GM12874 (cell line): ENCODE measurements at regions not wholly inside any gene's neighbourhood (a gene's known extent, or its start where the extent isn't known, plus 50 kb on each side); places are given as distances from the start of the nearest gene placed in this dataset.

Source experiments
- TF ChIP-seq, protein P1 (sequence below): IDR thresholded peaks from 2 replicates; pipeline ENCODE4 v1.5.1; 2011; ENCODE audit warnings: low read depth, mild to moderate bottlenecking, control low read depth, low read length, moderate library complexity; ENCODE audit not compliant: insufficient read depth

DNA sequence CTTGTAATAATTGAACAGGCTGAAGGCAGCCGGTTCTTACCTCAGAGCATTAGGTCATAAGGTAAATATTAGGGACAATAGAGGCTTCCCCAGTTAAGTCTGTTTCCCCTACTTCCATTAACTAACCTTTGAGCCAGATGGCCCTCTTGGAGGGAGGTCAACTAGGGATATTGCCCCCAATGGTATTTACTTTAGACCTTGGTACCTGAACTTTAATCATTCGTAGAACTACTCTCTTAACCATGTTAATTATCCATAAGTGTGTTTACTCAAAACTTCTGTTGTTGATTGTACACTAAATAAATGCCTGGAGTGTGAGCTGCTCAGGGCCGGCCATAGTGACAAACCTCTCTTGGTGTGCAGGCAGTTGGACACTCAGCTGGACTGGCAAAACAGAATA, 1843.5 kb upstream of the AGA start:
- TF ChIP-seq, protein P1, sequence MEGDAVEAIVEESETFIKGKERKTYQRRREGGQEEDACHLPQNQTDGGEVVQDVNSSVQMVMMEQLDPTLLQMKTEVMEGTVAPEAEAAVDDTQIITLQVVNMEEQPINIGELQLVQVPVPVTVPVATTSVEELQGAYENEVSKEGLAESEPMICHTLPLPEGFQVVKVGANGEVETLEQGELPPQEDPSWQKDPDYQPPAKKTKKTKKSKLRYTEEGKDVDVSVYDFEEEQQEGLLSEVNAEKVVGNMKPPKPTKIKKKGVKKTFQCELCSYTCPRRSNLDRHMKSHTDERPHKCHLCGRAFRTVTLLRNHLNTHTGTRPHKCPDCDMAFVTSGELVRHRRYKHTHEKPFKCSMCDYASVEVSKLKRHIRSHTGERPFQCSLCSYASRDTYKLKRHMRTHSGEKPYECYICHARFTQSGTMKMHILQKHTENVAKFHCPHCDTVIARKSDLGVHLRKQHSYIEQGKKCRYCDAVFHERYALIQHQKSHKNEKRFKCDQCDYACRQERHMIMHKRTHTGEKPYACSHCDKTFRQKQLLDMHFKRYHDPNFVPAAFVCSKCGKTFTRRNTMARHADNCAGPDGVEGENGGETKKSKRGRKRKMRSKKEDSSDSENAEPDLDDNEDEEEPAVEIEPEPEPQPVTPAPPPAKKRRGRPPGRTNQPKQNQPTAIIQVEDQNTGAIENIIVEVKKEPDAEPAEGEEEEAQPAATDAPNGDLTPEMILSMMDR, result no peak

DNA sequence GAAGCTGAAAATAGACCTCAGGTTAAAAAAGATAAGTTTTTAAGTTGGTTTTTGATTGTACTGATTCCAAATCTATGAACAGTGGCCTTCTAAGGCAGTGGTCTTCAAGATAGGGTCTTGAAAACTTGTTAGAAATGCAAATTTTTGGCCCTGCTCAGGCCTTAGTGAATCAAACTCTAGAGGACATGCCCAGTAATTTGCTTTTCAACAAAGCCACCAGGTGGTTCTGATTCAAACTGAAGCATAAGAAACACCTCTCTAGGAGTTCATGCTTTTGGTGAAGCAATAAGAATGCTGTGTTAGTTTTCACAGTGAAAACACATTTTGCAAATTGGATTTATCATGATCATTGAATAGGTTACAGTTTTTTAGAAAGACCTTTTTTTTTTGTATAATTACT, 1849.4 kb upstream of the AGA start:
- TF ChIP-seq, protein P1, result no peak

DNA sequence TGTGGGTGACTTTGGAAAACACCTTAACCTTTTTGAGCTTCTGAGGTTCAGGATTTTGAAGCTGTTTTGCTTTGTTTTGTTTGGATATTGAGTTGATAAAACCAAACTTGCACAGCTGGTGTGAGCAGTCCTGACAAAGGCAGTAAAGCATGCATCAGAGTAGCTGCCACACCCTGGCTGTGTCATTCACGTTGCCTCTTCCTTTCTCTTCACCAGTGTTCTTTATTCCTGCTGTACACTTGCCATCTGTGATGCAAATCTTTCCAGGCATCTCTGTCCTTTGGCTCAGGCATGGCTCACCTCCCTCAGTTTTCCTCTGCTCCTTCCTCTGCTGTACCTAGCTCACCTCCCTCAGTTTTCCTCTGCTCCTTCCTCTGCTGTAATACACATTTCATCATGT, 1850.2 kb upstream of the AGA start:
- TF ChIP-seq, protein P1, result no peak

DNA sequence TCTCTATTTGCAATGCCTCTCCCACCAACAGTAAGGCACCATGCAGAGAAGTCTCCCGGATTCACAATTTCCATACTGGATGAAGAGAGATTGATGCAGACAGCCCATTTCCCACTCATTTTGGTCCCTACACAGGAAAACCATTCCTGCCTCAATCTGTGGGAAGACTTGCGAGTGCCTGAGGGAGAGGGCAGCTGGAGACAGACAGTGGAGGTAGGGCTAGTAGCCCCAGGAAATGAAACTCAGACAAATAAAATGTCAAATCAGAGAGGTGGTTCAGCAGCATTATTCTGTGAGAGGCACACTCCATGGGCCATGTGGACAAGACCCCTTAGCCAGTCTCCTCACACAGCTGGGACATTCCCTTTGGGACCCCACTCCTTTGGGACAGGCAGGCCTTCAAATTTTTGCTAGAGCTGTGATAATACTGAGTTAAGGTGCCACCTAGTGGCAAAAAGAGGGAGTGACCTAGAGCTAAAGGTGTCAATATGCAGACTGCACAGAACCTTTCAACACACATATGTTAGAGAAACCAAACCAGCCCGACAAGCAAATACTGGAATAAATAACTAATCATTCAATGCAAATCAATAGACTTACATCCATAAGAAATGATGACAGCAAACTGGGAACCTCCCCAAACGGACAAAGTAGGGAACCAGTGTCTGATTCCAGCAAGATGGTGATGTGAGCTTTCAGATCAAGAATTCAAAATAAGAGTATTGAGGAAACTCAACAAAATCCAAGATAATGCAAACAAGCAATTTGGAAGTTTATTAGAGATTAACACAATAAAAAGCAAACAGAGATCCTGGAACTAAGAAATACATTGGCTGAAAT, 1865.3 kb upstream of the AGA start:
- TF ChIP-seq, protein P1, result peak; percentile 70; the same call in 1 of the 2 replicates

DNA sequence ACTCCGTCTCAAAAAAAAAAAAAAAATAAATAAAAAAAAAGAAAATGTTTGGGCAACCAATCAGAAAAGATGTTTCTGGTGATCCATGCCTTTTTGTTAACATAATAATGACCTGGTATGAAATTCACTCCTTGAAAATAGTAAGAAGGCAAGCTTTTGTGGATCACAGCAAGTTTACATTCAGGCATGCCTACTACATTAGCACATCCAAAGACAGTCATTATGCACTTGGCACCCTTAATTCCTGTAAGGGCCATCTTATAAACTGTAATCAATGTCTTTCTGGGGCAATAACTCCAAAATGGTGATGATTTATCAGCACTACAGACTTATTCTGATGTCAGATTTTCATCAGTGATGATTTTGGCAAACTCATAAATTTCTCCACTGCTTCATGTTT, 1871.6 kb upstream of the AGA start:
- TF ChIP-seq, protein P1, result no peak

DNA sequence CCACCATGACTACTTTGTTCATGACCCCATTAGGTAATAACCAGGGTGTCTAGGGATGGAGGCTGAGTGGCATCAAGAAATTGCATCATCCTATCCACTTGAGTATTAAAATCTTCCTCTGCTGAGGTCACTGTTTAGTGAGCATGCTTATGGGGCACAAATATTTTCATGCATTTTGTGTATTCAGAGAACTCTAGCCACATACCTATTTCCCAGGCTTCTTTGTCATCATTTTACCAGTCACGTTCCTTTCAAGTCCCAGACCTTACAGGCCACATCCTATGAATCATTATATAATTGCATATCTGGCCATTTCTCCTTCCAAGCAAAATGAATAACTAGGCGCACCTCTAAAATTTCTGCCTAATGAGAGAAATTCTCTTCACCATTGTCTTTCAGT, 1882.9 kb upstream of the AGA start:
- TF ChIP-seq, protein P1, result no peak

DNA sequence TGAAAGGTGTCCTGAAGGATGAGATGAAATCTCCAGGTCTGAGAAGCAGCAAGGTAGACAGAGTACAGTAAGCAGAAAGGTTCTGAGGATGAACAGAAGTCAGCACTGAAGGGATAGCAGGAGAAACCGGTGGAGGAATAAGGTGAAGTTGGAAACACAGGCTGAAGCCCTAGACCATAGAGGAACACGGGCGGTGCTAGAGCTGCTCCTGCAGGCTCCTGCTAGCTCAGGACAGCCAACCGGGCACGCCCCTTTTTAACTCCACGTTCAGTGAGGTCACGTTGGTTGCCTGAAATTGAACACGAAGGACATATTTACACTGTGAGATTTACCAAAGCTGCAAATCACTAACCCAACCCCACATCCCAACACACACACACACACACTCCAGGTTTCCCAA, 1886.4 kb upstream of the AGA start:
- TF ChIP-seq, protein P1, result no peak
